Transverse colon (tissue), 4 donors: ENCODE measurements at regions not wholly inside any gene's neighbourhood (a gene's known extent, or its start where the extent isn't known, plus 50 kb on each side); places are given as distances from the start of the nearest gene placed in this dataset.

ENCODE experiments used
- CTCF ChIP-seq, 5 experiments: fragments of 200-600 bp in 3 of 5; fragments of 450-650 bp in 2 of 5; sonication (generic) in 3 of 5; IDR thresholded peaks; 1 replicate in 2 of 5; 2 replicates in 3 of 5; pipeline ENCODE4 v1.5.1; 2016 to 2017; ENCODE audit warnings: antibody characterized with exemption in 5 of 5, inconsistent platforms in 3 of 5, mild to moderate bottlenecking in 2 of 5, moderate library complexity in 1 of 5
- EP300 ChIP-seq: sonication (generic); formaldehyde crosslinking; IDR thresholded peaks from one replicate; pipeline ENCODE4 v1.6.1; 2017; ENCODE audit warnings: antibody characterized with exemption, low read depth
- POLR2A ChIP-seq: fragments of 450-650 bp; IDR thresholded peaks from one replicate; pipeline ENCODE4 v1.6.1; 2016; ENCODE audit warnings: antibody characterized with exemption, mild to moderate bottlenecking, moderate library complexity
- POLR2AphosphoS5 ChIP-seq, 3 donors: sonication (generic); formaldehyde crosslinking; IDR thresholded peaks; one replicate each; pipeline ENCODE4 v1.6.1; 2016; ENCODE audit warnings: antibody characterized with exemption in 3 of 3

- TF ChIP-seq CTCF (IDR thresholded peaks at IDR 0.05) (no peak), EP300 (no peak), POLR2AphosphoS5 (IDR thresholded peaks at IDR 0.05) (no peak), POLR2A (no peak)
Observed at GRCh38 chr9:115540091-115540490, 422.1 kb upstream of the TNC start.
